ENCODE measurements at regions not wholly inside any gene's neighbourhood (a gene's known extent, or its start where the extent isn't known, plus 50 kb on each side); places are given as distances from the start of the nearest gene placed in this dataset.

DNA sequence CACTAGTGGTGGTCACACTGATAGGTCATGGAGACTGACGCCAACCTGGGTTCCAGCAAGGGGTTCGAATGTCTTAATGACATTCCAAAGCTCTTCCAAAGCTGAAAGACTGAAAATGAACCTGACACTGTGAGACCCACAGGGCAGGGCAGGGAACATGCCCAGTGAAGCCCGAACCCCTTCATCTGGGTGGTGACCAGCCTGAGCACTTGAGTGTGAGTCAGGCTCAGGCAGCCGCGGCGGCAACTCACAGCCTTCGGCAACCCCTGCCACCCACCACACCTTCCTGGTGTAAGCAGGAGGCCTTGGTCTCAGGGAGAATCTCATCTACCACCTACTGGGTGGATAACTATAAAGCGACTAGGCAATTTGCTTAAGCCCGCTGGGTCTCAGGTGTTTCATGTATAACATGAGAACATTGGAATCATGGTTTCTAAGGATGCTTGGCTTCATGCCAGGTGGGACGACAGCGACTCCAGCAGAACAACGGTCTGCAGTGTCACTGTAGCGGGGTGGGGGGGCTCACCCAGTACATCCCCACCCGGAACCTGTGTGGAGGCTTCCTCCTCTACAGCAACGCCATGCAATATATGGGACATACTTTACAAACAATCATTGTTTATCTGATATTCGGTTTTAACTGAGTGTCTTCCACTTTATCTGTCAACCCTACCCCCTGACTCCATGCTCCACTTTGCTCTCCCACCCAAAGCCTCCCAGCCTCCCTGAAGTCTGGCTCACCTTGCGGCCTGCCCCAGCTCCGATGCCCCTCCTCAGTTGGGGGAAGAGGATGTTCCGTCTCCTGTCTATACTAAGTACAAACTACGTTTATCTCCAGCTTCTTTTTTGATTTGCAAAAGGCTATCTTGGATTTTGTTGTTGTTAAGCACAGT is 125.0 kb upstream of the MEF2A start:
- H3K4me3 ChIP-seq (ENCODE audit: low read depth, low read length), result no peak overlapping the region
- TF ChIP-seq, protein P1, sequence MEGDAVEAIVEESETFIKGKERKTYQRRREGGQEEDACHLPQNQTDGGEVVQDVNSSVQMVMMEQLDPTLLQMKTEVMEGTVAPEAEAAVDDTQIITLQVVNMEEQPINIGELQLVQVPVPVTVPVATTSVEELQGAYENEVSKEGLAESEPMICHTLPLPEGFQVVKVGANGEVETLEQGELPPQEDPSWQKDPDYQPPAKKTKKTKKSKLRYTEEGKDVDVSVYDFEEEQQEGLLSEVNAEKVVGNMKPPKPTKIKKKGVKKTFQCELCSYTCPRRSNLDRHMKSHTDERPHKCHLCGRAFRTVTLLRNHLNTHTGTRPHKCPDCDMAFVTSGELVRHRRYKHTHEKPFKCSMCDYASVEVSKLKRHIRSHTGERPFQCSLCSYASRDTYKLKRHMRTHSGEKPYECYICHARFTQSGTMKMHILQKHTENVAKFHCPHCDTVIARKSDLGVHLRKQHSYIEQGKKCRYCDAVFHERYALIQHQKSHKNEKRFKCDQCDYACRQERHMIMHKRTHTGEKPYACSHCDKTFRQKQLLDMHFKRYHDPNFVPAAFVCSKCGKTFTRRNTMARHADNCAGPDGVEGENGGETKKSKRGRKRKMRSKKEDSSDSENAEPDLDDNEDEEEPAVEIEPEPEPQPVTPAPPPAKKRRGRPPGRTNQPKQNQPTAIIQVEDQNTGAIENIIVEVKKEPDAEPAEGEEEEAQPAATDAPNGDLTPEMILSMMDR (conservative IDR thresholded peaks at IDR 0.05; ENCODE audit: low read depth, low read length), result no peak
- no peak for DNase-seq (ENCODE audit: low read depth)

DNA sequence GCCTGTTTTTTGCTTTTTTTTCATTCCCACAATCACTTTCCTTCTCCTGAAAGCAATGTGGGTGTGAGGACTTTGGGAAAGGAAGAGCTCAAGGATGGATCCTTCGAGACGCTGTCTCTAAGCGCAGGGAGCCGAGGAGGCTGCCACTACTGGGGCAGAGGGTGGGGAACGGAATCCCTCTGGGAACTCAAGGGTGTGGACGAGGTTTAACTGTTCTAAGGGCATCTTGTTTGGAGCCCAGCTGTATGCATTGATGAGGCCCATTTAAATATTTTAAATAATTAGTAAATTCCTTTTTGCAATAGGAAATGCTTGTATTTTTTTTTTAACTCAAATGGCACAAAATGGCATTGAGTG is 124.4 kb upstream of the MEF2A start:
- no peak for DNase-seq (ENCODE audit: low read depth)
- TF ChIP-seq, protein P1 (conservative IDR thresholded peaks at IDR 0.05; ENCODE audit: low read depth, low read length), result no peak
- no peak overlapping the region for H3K4me3 ChIP-seq (ENCODE audit: low read depth, low read length)

DNA sequence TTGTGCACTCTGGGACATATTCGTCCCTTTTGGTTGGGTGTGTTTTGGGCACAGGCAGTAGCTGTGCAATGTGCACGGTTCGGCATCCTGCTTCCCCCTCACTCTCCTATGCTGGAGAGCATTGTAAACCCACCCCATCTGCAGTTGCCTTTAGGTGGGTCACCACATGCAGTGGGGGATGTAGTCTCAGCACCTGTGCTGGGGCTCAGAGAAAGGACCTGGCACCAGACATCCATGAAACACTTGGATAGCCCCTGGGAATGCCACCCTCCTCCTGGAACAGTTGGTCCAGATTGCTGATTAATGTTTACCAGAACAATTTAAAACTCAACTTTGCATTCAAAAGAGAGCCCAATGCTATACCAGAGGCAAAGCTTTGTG is 123.9 kb upstream of the MEF2A start:
- TF ChIP-seq, protein P1 (conservative IDR thresholded peaks at IDR 0.05; ENCODE audit: low read depth, low read length), result no peak
- DNase-seq (ENCODE audit: low read depth), result peak; percentile 50
- H3K4me3 ChIP-seq (ENCODE audit: low read depth, low read length), result peak overlapping the region; percentile 34

DNA sequence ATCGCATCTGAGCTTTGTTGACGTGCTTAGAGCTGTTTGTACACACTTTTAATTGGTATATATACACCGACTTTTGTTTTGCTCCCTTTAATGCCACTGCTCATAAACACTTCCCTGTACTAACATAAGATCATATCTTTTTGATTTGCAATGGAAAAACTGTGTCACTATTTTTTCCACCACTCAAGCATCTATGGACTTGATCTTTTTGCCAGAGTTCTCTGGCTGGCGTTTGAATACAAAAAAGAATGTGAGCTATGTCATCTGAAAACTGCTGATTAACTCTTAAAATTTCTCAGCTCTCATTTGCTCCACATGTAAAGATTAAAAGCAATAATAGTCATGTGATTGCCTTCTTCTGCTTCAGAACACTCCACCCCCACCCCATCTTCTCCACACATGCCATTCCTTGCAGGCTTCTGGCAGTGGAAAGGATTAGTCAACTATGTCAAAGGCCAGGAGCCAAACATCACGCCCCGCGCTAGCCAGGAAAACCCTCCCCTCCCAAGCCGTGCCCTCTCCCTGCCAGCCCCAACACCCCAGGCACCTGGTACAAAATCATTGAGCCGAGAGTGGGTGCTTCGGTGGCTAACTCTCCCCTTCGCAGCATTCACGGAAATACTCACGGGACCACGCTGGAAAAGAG is 123.4 kb upstream of the MEF2A start:
- H3K4me3 ChIP-seq (ENCODE audit: low read depth, low read length), result peak overlapping the region; percentile 34
- DNase-seq (ENCODE audit: low read depth), result peak; percentile 92
- TF ChIP-seq, protein P1 (conservative IDR thresholded peaks at IDR 0.05; ENCODE audit: low read depth, low read length), result no peak

DNA sequence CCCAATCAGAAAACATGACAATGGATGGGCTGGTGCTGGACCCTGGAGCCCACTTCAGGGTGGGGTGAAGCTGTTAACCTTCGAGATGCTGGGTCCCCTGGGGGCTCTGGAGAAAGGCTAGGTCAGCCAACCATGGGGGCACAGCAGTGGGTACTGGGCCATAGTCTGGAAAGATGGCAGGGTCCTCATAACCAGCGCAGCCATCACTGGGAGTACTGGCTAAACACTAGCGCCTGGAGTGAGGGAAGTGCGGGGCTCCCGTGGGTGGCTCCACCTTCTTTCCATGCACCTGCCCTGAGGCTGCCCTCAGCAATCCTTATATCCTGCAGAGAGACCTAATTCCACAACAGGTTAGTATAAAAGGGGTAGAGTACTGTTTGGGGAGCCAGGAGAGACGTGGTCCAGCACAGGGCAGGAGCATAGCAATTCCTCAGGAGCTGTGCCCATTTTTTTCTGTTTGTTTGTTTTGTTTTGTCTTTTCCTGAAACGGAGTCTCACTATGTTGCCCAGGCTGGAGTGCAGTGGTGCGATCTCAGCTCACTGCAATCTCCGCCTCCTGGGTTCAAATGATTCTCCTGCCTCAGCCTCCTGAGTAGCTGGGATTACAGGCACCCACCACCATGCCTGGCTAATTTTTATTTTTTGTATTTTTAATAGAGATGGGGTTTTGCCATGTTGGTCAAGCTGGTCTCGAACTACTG is 122.6 kb upstream of the MEF2A start:
- DNase-seq (ENCODE audit: low read depth), result no peak
- peak overlapping the region; percentile 10 for H3K4me3 ChIP-seq (ENCODE audit: low read depth, low read length)
- TF ChIP-seq, protein P1 (conservative IDR thresholded peaks at IDR 0.05; ENCODE audit: low read depth, low read length), result no peak

DNA sequence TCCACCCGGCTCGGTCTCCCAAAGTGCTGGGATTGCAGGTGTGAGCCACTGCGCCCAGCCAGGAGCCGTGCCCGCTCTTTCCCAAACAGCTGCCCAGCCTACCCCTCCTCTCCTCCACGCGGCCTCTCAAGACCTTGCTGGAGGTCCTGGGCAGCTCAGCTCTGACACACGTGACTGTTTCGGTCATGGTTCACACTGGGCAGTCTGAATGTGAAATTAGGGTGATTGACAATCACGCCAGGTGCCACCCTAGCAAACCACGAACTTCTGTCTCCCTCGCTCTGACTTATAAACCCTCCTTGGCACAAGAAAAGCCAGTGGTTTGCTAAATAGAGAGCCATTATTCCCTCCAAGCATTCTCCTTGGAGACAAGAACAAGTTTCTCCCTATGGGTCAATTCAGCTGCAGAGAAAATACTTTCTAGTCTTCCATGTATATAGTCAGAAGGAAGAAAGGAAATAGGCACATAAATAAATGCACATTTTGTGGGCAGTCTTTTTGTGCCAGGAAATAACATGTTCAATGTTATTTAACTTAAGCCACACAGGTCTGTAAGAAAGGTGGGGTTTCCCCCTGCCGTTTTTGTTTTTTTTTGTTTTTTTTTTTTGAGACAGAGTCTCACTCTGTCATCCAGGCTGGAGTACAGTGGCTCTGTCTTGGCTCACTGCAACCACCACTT is 121.9 kb upstream of the MEF2A start:
- TF ChIP-seq, protein P1 (conservative IDR thresholded peaks at IDR 0.05; ENCODE audit: low read depth, low read length), result no peak
- no peak overlapping the region for H3K4me3 ChIP-seq (ENCODE audit: low read depth, low read length)
- no peak for DNase-seq (ENCODE audit: low read depth)
